ENCODE measurements at regions not wholly inside any gene's neighbourhood (a gene's known extent, or its start where the extent isn't known, plus 50 kb on each side); places are given as distances from the start of the nearest gene placed in this dataset.

DNA sequence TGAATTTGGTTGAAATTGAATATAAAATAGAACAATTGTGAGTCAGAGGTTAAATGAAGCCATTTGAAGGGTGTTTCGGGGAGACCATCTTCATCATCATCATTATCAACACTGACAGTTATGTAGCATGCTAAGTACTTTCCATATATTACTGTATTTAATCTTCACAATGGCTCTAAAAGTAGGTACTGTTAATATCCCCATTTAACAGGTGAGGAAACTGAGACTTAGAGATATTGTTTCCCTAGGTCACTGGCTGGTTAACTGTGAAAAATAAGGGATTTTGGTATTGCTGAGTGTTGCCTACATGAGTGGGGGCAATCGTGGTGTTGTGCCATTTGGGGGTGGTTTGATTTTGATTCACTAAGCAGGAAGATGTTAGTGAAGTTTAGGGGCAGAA, 100.3 kb downstream of the TBX19 start:
- TF ChIP-seq CTCF (IDR thresholded peaks at IDR 0.05; ENCODE audit: control extremely low read depth in 1 of 3, insufficient read depth in 1 of 3, low read depth in 1 of 3, low read length in 3 of 3): no peak
- TF ChIP-seq POLR2A (IDR thresholded peaks at IDR 0.05; ENCODE audit: control extremely low read depth in 1 of 2, low read depth in 2 of 2, low read length in 2 of 2): no peak
- no peak for TF ChIP-seq MAX (IDR thresholded peaks at IDR 0.05)
- no peak for TF ChIP-seq TCF12 (IDR thresholded peaks at IDR 0.05; ENCODE audit: low read depth, low read length)
- no peak for TF ChIP-seq CEBPB (IDR thresholded peaks at IDR 0.05; ENCODE audit: low read depth, low read length)
- TF ChIP-seq CHD7 (IDR thresholded peaks at IDR 0.05; ENCODE audit: insufficient replicate concordance, low read length): no peak
- no peak for TF ChIP-seq JUND (IDR thresholded peaks at IDR 0.05; ENCODE audit: low read length)
- no peak for TF ChIP-seq POLR2AphosphoS5 (IDR thresholded peaks at IDR 0.05; ENCODE audit: low read depth, low read length)
- no peak for TF ChIP-seq RAD21 (IDR thresholded peaks at IDR 0.05 in 1 of 2, conservative IDR thresholded peaks at IDR 0.05 in 1 of 2; ENCODE audit: low read depth in 2 of 2, low read length in 2 of 2)
- TF ChIP-seq SP1 (IDR thresholded peaks at IDR 0.05; ENCODE audit: low read depth, low read length): no peak
- no peak for TF ChIP-seq MAFK (IDR thresholded peaks at IDR 0.05; ENCODE audit: low read depth, low read length)

Measured in H1 (cell line).